HG03378 (cell line): ENCODE measurements at regions not wholly inside any gene's neighbourhood (a gene's known extent, or its start where the extent isn't known, plus 50 kb on each side); places are given as distances from the start of the nearest gene placed in this dataset.
"Not testable (repeated sequence)": the region's sequence is repeated elsewhere in the genome, so short reads cannot be mapped to it uniquely, and the experiment has no call there.

Source experiments
- ATAC-seq: cut with Tn5 transposase; IDR thresholded peaks from one replicate; pipeline ENCODE4 v1.9.1; 2021; ENCODE audit warnings: mild to moderate bottlenecking, moderate library complexity; ENCODE audit not compliant: unreplicated experiment

DNA sequence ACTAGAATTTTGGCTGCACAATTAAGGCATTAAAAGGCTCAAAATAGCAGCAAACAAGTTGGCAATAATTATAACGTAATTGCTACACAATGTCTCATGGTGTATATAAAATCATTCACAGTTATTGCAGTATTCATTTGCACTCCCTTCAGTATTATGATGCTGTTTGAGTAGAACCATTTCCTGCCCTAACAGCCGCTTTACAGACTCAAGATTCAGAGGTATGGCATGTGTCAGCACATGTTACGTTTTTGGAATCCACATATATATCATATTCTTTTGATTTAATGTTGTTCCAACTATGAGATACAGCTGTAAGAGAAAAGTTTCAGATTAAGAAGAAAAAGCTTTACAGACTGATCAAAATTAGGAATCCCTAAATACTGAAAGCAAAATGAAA is 56.3 kb upstream of the NCKAP5 start:
- ATAC-seq: no peak

DNA sequence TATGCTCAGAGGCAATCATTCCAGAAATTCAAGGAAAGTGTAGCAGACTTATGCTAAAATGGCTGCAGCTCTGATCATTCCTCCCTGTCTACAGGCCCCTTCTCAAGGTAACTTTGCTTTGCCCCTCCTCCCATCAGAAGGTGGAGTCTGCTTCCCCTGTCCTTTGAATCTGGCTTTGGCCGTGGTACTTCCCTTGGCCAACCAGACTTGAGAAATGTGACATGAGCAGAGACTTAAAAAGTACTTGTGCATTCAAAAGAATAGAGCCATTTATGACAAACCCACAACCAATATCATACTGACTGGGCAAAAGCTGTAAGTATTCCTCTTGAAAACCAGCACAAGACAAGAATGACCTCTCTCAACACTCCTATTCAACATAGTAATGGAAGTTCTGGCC is 59.5 kb upstream of the NCKAP5 start:
- no peak for ATAC-seq

- no peak for ATAC-seq
Observed at GRCh38 chr2:133633309-133633708, 65.0 kb upstream of the NCKAP5 start.

- no peak for ATAC-seq
Observed at GRCh38 chr2:133633881-133634409, 65.7 kb upstream of the NCKAP5 start.

DNA sequence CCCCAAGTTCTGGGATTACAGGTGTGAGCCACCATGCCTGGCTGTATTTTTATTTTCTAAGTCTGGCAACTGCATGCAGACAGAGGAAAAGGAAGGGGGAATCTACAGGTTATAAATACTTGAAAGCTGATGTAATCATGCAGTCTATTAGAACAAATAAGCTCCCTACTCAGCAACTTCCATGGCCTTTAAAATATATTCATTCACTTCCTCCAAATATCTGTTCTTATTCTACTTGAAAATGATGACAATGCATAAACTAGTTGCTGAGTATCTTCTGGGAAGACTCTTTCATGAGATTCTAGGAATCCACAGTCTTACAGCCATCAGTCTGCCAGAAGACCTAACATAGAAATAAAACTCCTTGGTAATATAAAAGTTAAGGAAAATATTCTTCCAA is 66.9 kb upstream of the NCKAP5 start:
- ATAC-seq: no peak

DNA sequence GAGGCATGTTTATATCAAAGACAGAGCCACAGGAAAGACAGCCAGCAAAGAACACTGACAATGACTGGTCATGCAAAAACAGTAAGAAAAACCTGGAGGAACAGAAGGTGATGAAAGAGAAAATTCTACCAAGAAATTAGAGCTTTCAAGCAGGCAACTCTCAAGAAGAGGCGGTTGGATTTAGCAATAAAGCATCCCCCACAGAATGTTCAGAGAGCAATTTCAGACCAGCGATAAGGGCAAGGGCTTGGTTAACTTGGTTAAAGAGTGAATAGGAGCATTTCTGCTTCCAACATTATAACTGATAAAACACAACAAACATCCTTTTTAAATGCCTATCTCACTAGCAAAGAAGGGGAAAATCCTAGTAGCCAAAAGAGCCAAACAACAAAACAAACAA is 68.0 kb upstream of the NCKAP5 start:
- no peak for ATAC-seq

- ATAC-seq: no peak
Observed at GRCh38 chr2:133640103-133640502, 71.8 kb upstream of the NCKAP5 start.

DNA sequence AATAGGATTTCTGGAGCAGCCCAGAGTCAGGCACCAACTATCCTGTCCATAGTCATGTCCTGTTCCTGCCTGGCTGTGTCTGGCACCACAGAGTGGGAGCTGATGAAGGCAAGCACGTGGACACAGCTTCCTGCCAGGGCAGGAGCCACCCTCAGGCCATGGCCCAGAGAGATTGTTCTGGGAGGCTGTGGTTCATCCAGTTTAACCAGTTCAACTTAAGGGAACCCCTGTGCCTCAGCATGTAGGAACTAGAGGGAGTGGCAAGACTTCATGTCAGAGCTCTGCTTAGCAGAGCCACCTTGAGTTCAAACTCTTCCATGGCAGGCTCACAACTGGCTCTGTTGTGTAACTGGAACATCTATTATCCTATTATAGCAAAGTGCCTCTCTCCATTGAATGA is 73.2 kb upstream of the NCKAP5 start:
- no peak for ATAC-seq

- ATAC-seq: no peak
Observed at GRCh38 chr2:133641942-133642725, 73.9 kb upstream of the NCKAP5 start.

DNA sequence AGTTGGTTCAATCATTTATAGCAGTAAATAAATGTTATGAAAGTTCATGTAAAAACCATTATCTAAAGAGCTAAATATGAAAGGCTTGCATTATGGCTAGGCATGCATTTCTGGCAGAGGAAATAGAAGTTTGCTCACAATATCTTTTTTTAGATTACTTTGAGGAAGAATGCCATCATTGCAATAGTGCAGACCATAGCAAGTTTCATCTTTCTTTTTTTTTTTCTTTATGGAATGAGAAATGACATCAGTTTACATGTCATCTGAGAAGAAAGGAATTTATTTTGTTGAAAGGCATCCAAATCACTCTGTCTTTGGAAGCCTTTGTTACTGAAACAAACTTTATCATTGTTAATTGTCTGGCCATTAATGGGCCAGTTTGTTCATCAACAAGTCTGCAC is 74.5 kb upstream of the NCKAP5 start:
- ATAC-seq: no peak

DNA sequence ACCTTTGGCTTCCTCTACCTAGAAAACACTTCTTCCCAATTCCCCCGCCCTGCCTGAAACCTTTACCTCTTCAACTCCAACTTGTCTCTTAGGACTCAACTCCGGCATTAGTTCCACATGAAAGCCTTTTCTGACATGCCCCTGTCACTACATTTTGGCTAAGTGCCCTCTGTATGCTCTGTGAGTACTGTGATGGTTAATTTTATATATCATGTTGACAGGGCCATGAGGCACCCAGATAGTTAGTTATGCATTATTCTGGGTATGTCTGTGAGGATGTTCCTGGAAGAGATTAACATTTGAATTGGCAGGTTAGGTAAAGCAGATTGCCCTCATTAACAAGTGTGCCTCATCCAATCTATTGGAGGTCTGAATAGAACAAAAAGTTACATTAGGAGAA is 75.6 kb upstream of the NCKAP5 start:
- ATAC-seq: no peak

DNA sequence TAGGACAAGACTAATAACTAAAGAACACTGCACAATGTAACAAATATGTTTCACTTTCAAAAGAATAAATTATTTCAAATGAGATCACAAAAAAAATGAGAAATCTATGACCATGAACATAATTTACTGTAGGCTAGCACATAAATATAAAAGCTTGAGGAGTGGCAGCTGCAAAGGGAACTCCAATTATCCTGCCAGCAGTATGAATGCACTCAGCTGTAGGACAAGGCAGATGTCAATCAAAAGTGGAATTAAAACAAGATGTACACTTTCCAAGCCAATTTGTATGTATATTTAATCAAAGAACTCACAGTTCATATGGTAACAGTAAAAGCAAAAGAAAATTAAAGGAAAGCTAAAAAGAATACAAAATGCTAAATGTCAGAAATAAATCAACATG is 76.6 kb upstream of the NCKAP5 start:
- no peak for ATAC-seq

DNA sequence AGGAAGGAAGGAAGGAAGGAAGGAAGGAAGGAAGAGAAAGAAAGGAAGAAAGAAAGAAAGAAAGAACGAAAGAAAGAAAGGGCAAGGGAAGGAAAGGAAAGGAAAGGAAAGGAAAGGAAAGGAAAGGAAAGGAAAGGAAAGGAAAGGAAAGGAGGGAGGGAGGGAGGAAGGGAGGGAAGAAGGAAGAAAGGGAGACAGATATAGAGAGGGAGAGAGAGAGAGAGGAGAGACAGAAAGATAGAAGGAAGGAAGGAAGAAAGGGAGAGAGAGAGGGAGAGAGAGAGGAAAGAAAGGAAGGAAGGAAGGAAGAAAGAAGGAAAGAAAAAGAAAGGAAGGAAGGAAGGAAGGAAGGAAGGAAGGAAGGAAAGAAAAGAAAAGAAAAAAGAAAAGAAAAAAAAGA is 79.1 kb upstream of the NCKAP5 start:
- ATAC-seq: not testable (repeated sequence)

- no peak for ATAC-seq
Observed at GRCh38 chr2:133651861-133652260, 83.6 kb upstream of the NCKAP5 start.

GRCh38 chr2:133652398-133652797 is 84.1 kb upstream of the NCKAP5 start:
- ATAC-seq: no peak

- no peak for ATAC-seq
Observed at GRCh38 chr2:133653056-133653455, 84.8 kb upstream of the NCKAP5 start.

GRCh38 chr2:133654949-133655348 is 86.7 kb upstream of the NCKAP5 start:
- no peak for ATAC-seq

GRCh38 chr2:133655610-133656009 is 87.3 kb upstream of the NCKAP5 start:
- ATAC-seq: no peak

- ATAC-seq: no peak
Observed at GRCh38 chr2:133657591-133657990, 89.3 kb upstream of the NCKAP5 start.

DNA sequence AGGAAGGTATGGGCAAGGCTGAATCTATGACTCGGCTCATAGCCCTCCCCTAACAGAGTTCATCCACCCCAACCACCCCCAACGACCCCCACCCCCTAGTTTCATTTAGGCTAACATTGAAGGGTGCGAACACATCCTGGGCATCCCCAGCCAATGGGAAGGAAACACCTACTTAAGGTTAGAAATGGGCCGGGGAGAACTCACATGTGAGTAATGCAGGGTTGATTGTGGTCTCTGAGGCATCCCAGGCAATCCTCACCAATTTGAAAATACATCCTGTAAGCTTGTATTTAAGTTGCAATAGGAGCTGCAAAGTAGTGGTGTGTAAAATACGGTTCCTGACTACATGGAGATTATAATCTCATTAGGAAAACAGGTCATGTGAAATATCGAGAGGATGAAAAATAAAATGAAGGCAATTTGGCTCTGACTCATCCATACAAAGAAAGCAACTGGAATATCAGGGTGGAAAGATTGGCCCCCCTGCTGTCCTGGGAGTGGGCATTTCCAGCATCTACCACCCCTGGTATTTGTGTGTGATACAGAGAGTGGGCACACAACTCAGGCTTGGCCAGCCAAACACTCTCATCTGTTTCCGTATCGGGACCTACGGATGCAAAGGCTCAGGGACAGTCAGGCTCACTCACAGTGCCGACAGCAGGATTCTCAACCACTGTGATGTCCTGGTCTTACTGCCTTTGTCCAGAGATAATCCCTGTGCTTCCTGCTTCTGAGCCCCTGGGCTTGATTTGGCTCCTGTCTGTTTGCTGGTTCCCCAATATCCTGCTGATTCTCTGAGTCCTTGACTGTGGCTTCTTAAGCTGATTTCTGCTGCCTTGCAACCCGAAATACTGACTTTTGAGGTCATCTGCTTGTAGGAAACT is 90.0 kb upstream of the NCKAP5 start:
- no peak for ATAC-seq

DNA sequence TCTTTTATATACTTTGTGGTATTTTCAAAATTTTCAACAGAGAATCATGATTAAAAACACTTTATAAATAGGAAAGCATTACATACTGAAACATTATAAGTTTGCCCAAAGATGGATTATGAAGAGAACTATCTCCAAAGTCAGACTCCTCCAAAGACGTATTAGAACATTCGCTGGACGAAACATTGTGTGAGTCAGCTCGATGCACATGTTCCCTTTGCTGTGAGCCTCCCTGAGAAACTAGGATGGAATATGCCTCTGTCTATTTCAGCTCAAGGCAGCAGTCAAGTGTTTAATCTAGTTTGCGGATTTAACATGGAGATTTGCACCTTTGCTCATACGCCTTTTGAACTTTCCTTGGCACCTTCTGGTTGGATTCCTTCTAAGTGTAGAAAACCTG is 92.2 kb upstream of the NCKAP5 start:
- ATAC-seq: no peak

DNA sequence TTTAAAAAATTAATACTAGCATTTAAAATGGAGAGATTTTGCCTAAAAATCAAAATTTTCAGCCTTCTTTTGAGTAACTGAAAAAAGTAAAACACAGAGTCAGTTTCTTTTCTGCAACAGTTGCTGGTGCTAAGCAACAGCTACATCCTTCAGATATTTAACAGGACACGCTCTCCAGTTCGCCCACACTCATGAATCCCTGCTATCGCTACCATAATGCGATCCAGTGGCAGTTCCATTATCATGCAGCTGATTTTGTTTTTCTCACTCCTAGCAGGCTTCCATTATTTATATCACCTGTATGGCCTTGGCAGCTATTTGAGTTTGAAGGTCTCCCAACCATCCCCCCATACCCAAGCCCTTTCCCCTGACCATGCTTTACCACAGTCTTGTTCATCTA is 93.1 kb upstream of the NCKAP5 start:
- ATAC-seq: no peak
